K562 (cell line): ENCODE measurements at regions not wholly inside any gene's neighbourhood (a gene's known extent, or its start where the extent isn't known, plus 50 kb on each side); places are given as distances from the start of the nearest gene placed in this dataset.

ENCODE experiments used
- ATAC-seq: fragments of 200-7000 bp; cut with Tn5 transposase; 3 replicates; pipeline ENCODE4 v1.9.1; 2020; ENCODE audit warnings: moderate library complexity
- BruUV-seq: library from RNA; stranded (reverse); fragments of 400-500 nt; replicated peaks from 2 replicates; lab custom pipeline; 2021; lab: Mats Ljungman, UMichigan
- CTCF ChIA-PET: fragments of 300-600 bp; formaldehyde crosslinking; extraction: SDS; loops from one replicate; lab custom pipeline; 2021; ENCODE audit warnings: low intra/inter-chr PET ratio; lab: Yijun Ruan, JAX
- POLR2A ChIA-PET: fragments of 300-600, 350-650 bp; sonication (Branson Sonifier 250); formaldehyde crosslinking; extraction: SDS; loops from one replicate; lab custom pipeline; 2021; ENCODE audit warnings: antibody characterized with exemption, inconsistent platforms; lab: Yijun Ruan, JAX
- DNase-seq, 4 experiments: peaks; one replicate each; pipeline versions ENCODE4 v3.0.0 to v3.0.0-alpha.2; 2011 to 2018; ENCODE audit warnings: low spot score in 3 of 4, mixed read lengths in 3 of 4; ENCODE audit errors: extremely low read depth in 1 of 4
- FAIRE-seq: peaks from 2 replicates; lab custom pipeline; 2011; peaks lifted over from hg19 to GRCh38; lab: Jason Lieb, UNC
- H2AFZ ChIP-seq: 2 replicates; pipeline ENCODE4 v1.6.0; 2011; ENCODE audit warnings: low read depth, low read length, control low read depth, inconsistent platforms
- H3K27ac ChIP-seq: fragments of 200-600 bp; 3 replicates; pipeline ENCODE4 v1.8.0; 2011; ENCODE audit warnings: low read depth, mild to moderate bottlenecking, control low read depth, inconsistent platforms, low read length, moderate library complexity, mixed read lengths; ENCODE audit errors: extremely low read depth
- H3K27me3 ChIP-seq, 2 experiments: fragments of 300-600 bp in 1 of 2; 2 replicates in 1 of 2; 3 replicates in 1 of 2; pipeline versions ENCODE4 v1.6.0 to v1.8.0; 2011; ENCODE audit warnings: inconsistent platforms in 2 of 2, low read length in 2 of 2, mild to moderate bottlenecking in 1 of 2, mixed read lengths in 1 of 2, moderate library complexity in 1 of 2; ENCODE audit not compliant: control insufficient read depth in 2 of 2, insufficient read depth in 2 of 2
- H3K36me3 ChIP-seq: fragments of 300-600 bp; 3 replicates; pipeline ENCODE4 v1.8.0; 2011; ENCODE audit warnings: mild to moderate bottlenecking, low read length, inconsistent platforms; ENCODE audit not compliant: control insufficient read depth, insufficient read depth
- H3K4me1 ChIP-seq, 2 experiments: fragments of 200-600 bp in 1 of 2; replicated peaks in 1 of 2; 2 replicates in 1 of 2; 3 replicates in 1 of 2; pipeline versions ENCODE4 v1.5.1 to v1.8.0; 2011; ENCODE audit warnings: inconsistent platforms in 2 of 2, low read length in 2 of 2, mild to moderate bottlenecking in 1 of 2, mixed read lengths in 1 of 2, moderate library complexity in 1 of 2; ENCODE audit not compliant: control insufficient read depth in 2 of 2, insufficient read depth in 2 of 2
- H3K4me2 ChIP-seq: 2 replicates; pipeline ENCODE4 v1.6.1; 2011; ENCODE audit warnings: low read length, control low read depth, inconsistent platforms, mixed read lengths; ENCODE audit not compliant: insufficient read depth
- H3K4me3 ChIP-seq: fragments of 200-600 bp; sonication (generic), shearing (Covaris generic); 2 replicates; pipeline ENCODE4 v1.5.1; 2016; ENCODE audit warnings: control low read depth, inconsistent platforms
- H3K79me2 ChIP-seq: fragments of 200-600 bp; 3 replicates; pipeline ENCODE4 v1.8.0; 2011; ENCODE audit warnings: low read length, inconsistent platforms; ENCODE audit not compliant: control insufficient read depth, insufficient read depth
- H3K9ac ChIP-seq, 2 experiments: 2 replicates each; pipeline versions ENCODE4 v1.6.0 to v1.6.1; 2011; ENCODE audit warnings: low read depth in 2 of 2, low read length in 2 of 2, control low read depth in 1 of 2, inconsistent platforms in 1 of 2, mild to moderate bottlenecking in 1 of 2, mixed read lengths in 1 of 2; ENCODE audit not compliant: insufficient read depth in 1 of 2
- H3K9me1 ChIP-seq: one replicate; pipeline ENCODE4 v1.6.0; 2011; ENCODE audit warnings: inconsistent platforms, mild to moderate bottlenecking, low read length, moderate library complexity; ENCODE audit not compliant: control insufficient read depth, insufficient read depth
- H3K9me3 ChIP-seq: replicated peaks from 2 replicates; pipeline ENCODE4 v1.5.1; 2011; ENCODE audit warnings: low read depth, low read length, inconsistent platforms; ENCODE audit not compliant: control insufficient read depth, insufficient read depth
- H4K20me1 ChIP-seq: replicated peaks from 2 replicates; pipeline ENCODE4 v1.6.1; 2011; ENCODE audit warnings: low read length, inconsistent platforms, mixed read lengths; ENCODE audit not compliant: control insufficient read depth, insufficient read depth
- ELF4 ChIP-seq: fragments of 450-650 bp; formaldehyde crosslinking; IDR thresholded peaks from 2 replicates; pipeline ENCODE4 v1.4.0; 2022; ENCODE audit warnings: missing genetic modification characterization
- HNRNPH1 ChIP-seq: fragments of 200-400 bp; formaldehyde crosslinking; optimal IDR thresholded peaks from 2 replicates; pipeline ENCODE3; 2017; ENCODE audit warnings: low read depth, mild to moderate bottlenecking, low read length, moderate library complexity
- KLF13 ChIP-seq: fragments of 450-650 bp; IDR thresholded peaks from 2 replicates; pipeline ENCODE4 v1.6.1; 2016; ENCODE audit warnings: missing genetic modification characterization, low read depth, mild to moderate bottlenecking, missing compliant biosample characterization, moderate library complexity, borderline replicate concordance
- NFRKB ChIP-seq: fragments of 450-650 bp; IDR thresholded peaks from 2 replicates; pipeline ENCODE4 v1.6.1; 2016; ENCODE audit warnings: low read depth
- SRSF1 ChIP-seq: fragments of 200-400 bp; formaldehyde crosslinking; IDR thresholded peaks from 2 replicates; pipeline ENCODE4 v1.6.1; 2017; ENCODE audit warnings: mild to moderate bottlenecking, low read depth, low read length, moderate library complexity
- STAT5B ChIP-seq: fragments of 250-450 bp; sonication (Bioruptor Pico); IDR thresholded peaks from 2 replicates; pipeline ENCODE4 v1.8.0; 2021; ENCODE audit warnings: mild to moderate bottlenecking, inconsistent platforms
- TAF1 ChIP-seq: IDR thresholded peaks from 2 replicates; pipeline ENCODE4 v1.6.1; 2011; ENCODE audit warnings: mild to moderate bottlenecking, low read length, moderate library complexity; ENCODE audit not compliant: insufficient read depth, control insufficient read depth, severe bottlenecking; ENCODE audit errors: extremely low read depth
- TSC22D4 ChIP-seq: fragments of 450-650 bp; IDR thresholded peaks from 2 replicates; pipeline ENCODE4 v1.6.1; 2016; ENCODE audit warnings: missing genetic modification characterization, missing biosample characterization, control low read depth
- ZNF217 ChIP-seq: sonication (generic); formaldehyde crosslinking; IDR thresholded peaks from 2 replicates; pipeline ENCODE4 v1.8.0; 2022; ENCODE audit warnings: mild to moderate bottlenecking, missing genetic modification reagents
- WGBS: fragments of 100-300 bp; shearing (Covaris generic); methylation state at CpG from one replicate; pipeline ENCODE4 v1.1.6; 2016; ENCODE audit warnings: low coverage, mixed read lengths; ENCODE audit not compliant: insufficient coverage; ENCODE audit errors: missing lambda C conversion rate; 5-methylcytosine and 5-hydroxymethylcytosine counted together
- in situ Hi-C: fragments of 300-500 bp; cut with MboI; formaldehyde crosslinking; loops from 4 replicates; pipeline ENCODE4 v1.15.0; 2018; ENCODE audit warnings: inconsistent platforms, mixed read lengths
- intact Hi-C: fragments of 100-400 bp; cut with micrococcal nuclease; formaldehyde crosslinking; loops from 2 replicates; pipeline ENCODE4 v1.14.2; 2022
- TF ChIP-seq, protein P1 (sequence below): sonication (generic); formaldehyde crosslinking; IDR thresholded peaks from 2 replicates; pipeline ENCODE4 v1.8.1; 2022; ENCODE audit warnings: missing genetic modification reagents
- TF ChIP-seq, protein P2 (sequence below): fragments of 450-650 bp; formaldehyde crosslinking; IDR thresholded peaks from 2 replicates; pipeline ENCODE4 v1.4.0; 2022; ENCODE audit warnings: missing genetic modification characterization

DNA sequence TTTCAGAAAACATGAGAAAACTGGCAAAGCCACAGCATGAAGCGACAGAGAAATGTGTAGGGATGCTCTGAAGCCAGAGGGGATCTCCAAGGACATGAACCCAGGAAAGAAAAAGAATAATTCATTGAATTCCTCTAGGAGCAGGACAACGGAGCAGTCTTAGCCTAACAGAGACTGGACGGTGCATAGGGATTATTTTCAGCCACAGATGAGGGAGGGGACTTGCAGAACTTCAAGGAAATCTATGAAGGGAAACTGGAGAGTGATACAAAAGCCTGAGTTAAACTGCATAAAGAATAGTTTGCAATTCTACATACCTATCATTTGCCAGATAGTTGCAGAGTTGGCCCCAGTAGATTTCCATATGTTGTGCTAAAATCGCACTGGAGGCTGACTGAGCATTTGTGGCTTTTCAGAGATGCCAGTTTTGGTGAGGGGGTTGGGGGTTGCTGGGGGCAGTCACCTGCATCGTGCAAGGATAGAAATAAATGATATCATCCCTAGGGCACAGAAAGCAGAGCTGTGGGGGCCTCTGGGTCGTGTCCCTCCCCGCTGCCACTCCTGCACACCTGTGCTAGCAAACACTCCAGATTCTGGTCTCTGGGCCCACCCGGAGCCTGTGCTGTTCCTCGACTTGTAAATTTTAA lies 443.2 kb upstream of the JARID2 start:
- intact Hi-C loops (loop anchor here (10.0 kb wide), 1 partner anchor 592 kb away; no protein-coding TSS in a partner anchor), in situ Hi-C loops (no loop called here)
- DNase-seq (no peak), FAIRE-seq (no peak), ATAC-seq (no peak)
- no peaks in the 10 kb centered on the region for H3K9me3 ChIP-seq
- H4K20me1 ChIP-seq, result no peaks in the 10 kb centered on the region
- no peak overlapping the region for H3K4me3 ChIP-seq
- H3K9me1 ChIP-seq, result no peaks in the 10 kb centered on the region
- H3K9ac ChIP-seq, result no peak overlapping the region; a peak in 1 of 4 replicates
- H2AFZ ChIP-seq, result no peak overlapping the region
- peaks cover 7 to 28% of the 10 kb centered on the region in 2 experiments for H3K4me1 ChIP-seq
- BruUV-seq, result no TSS peak
- TF ChIP-seq, protein P1, sequence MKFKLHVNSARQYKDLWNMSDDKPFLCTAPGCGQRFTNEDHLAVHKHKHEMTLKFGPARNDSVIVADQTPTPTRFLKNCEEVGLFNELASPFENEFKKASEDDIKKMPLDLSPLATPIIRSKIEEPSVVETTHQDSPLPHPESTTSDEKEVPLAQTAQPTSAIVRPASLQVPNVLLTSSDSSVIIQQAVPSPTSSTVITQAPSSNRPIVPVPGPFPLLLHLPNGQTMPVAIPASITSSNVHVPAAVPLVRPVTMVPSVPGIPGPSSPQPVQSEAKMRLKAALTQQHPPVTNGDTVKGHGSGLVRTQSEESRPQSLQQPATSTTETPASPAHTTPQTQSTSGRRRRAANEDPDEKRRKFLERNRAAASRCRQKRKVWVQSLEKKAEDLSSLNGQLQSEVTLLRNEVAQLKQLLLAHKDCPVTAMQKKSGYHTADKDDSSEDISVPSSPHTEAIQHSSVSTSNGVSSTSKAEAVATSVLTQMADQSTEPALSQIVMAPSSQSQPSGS (CRISPR knock-in tag), result no peak
- TF ChIP-seq KLF13 (tag) (no peak), NFRKB (no peak), TAF1 (no peak), ELF4 (CRISPR knock-in tag) (no peak), ZNF217 (CRISPR knock-in tag) (no peak), SRSF1 (no peak), STAT5B (CRISPR knock-in tag) (no peak), HNRNPH1 (no peak), TSC22D4 (no peak)
- TF ChIP-seq, protein P2, sequence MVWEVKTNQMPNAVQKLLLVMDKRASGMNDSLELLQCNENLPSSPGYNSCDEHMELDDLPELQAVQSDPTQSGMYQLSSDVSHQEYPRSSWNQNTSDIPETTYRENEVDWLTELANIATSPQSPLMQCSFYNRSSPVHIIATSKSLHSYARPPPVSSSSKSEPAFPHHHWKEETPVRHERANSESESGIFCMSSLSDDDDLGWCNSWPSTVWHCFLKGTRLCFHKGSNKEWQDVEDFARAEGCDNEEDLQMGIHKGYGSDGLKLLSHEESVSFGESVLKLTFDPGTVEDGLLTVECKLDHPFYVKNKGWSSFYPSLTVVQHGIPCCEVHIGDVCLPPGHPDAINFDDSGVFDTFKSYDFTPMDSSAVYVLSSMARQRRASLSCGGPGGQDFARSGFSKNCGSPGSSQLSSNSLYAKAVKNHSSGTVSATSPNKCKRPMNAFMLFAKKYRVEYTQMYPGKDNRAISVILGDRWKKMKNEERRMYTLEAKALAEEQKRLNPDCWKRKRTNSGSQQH (CRISPR knock-in tag), result no peak
- WGBS, result 51% methylated on average over 9 of the region's 9 CpGs
- H3K79me2 ChIP-seq, result no peaks in the 10 kb centered on the region
- no peaks in the 10 kb centered on the region for H3K36me3 ChIP-seq
- CTCF ChIA-PET, result no interaction called here
- H3K27me3 ChIP-seq, result no peaks in the 10 kb centered on the region
- POLR2A ChIA-PET, result no interaction called here
- H3K27ac ChIP-seq, result no peak overlapping the region
- H3K4me2 ChIP-seq, result no peak overlapping the region
